ENCODE measurements at regions not wholly inside any gene's neighbourhood (a gene's known extent, or its start where the extent isn't known, plus 50 kb on each side); places are given as distances from the start of the nearest gene placed in this dataset.

- Mint-ChIP-seq H3K36me3 (ENCODE audit: low read depth) (no peaks in the 10 kb centered on the region), H3K27ac (ENCODE audit: unreplicated experiment) (no peak overlapping the region), H3K4me3 (no peak overlapping the region)
These were observed 1259.7 kb downstream of the TYW1 start for GRCh38 chr7:68256295-68256694.

GRCh38 chr7:68258609-68259008 is 1262.0 kb downstream of the TYW1 start:
- H3K27me3 Mint-ChIP-seq (ENCODE audit: low read depth) = peaks cover 34% of the 10 kb centered on the region
- no peak for TF ChIP-seq CTCF (conservative IDR thresholded peaks at IDR 0.05)
- no peak overlapping the region for H3K4me3 Mint-ChIP-seq
- peaks cover 8% of the 10 kb centered on the region for H3K4me1 Mint-ChIP-seq
- no peak overlapping the region for H3K27ac Mint-ChIP-seq (ENCODE audit: unreplicated experiment)
- DNase-seq (ENCODE audit: low read depth, low spot score) = no peak
- no peaks in the 10 kb centered on the region for H3K36me3 Mint-ChIP-seq (ENCODE audit: low read depth)
- H3K9me3 Mint-ChIP-seq = peaks cover 2% of the 10 kb centered on the region

More at GRCh38 chr7:68256295-68256694, 1259.7 kb downstream of the TYW1 start:
- DNase-seq (ENCODE audit: low read depth, low spot score) = no peak
- H3K27me3 Mint-ChIP-seq (ENCODE audit: low read depth) = peaks cover 36% of the 10 kb centered on the region
- no peaks in the 10 kb centered on the region for H3K9me3 Mint-ChIP-seq
- TF ChIP-seq CTCF (conservative IDR thresholded peaks at IDR 0.05) = no peak
- H3K4me1 Mint-ChIP-seq = peaks cover 8% of the 10 kb centered on the region

- Mint-ChIP-seq H3K36me3 (ENCODE audit: low read depth) (no peaks in the 10 kb centered on the region), H3K27me3 (ENCODE audit: low read depth) (peaks cover 2% of the 10 kb centered on the region), H3K27ac (ENCODE audit: unreplicated experiment) (no peak overlapping the region), H3K9me3 (peaks cover 16% of the 10 kb centered on the region), H3K4me1 (no peaks in the 10 kb centered on the region), H3K4me3 (no peak overlapping the region)
- no peak for TF ChIP-seq CTCF (conservative IDR thresholded peaks at IDR 0.05)
- DNase-seq (ENCODE audit: low read depth, low spot score) = no peak
These were observed 1268.6 kb downstream of the TYW1 start for GRCh38 chr7:68265258-68265657.

- H3K36me3 Mint-ChIP-seq (ENCODE audit: low read depth) = no peaks in the 10 kb centered on the region
- peaks cover 16% of the 10 kb centered on the region for H3K9me3 Mint-ChIP-seq
- DNase-seq (ENCODE audit: low read depth, low spot score) = no peak
- no peak overlapping the region for H3K27ac Mint-ChIP-seq (ENCODE audit: unreplicated experiment)
- H3K4me1 Mint-ChIP-seq = no peaks in the 10 kb centered on the region
- TF ChIP-seq CTCF (conservative IDR thresholded peaks at IDR 0.05) = no peak
- peaks cover 2% of the 10 kb centered on the region for H3K27me3 Mint-ChIP-seq (ENCODE audit: low read depth)
- no peak overlapping the region for H3K4me3 Mint-ChIP-seq
These were observed 1269.5 kb downstream of the TYW1 start for GRCh38 chr7:68266004-68266579.

- TF ChIP-seq CTCF (conservative IDR thresholded peaks at IDR 0.05) = no peak
- Mint-ChIP-seq H3K27me3 (ENCODE audit: low read depth) (peaks cover 2% of the 10 kb centered on the region), H3K27ac (ENCODE audit: unreplicated experiment) (no peak overlapping the region), H3K36me3 (ENCODE audit: low read depth) (no peaks in the 10 kb centered on the region), H3K9me3 (peaks cover 13% of the 10 kb centered on the region), H3K4me1 (no peaks in the 10 kb centered on the region), H3K4me3 (no peak overlapping the region)
- no peak for DNase-seq (ENCODE audit: low read depth, low spot score)
These were observed 1270.9 kb downstream of the TYW1 start for GRCh38 chr7:68267486-68267885.
